ENCODE measurements at regions not wholly inside any gene's neighbourhood (a gene's known extent, or its start where the extent isn't known, plus 50 kb on each side); places are given as distances from the start of the nearest gene placed in this dataset.

DNA sequence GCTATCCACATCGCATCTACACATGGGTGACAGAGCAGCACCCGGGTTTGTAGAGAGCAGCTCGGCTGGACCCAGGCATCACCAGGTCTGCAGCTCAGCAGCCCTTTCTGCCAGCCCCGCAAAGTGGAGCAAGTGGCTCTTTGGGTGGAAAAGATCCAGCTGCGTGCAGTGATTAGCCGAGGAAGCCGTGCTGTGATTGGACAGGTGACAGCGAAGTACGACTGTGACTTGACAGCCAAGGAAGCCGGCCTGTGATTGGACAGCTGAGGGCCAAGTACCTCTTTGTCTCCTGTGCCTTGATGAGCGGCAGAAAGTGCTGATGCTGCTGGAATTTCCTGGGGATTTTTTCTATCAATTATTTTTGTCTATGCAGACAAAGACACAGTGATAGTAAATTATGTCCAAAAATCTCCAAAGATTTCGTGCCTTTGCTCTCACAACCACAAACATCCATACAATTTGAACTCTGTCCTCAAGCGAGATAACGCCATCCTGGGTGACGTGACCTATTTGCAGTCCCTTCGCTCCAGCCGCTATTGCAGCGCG lies 62.3 kb upstream of the GPR31 start:
- TF ChIP-seq POLR2A (IDR thresholded peaks at IDR 0.05), result no peak
- TF ChIP-seq, protein P1, sequence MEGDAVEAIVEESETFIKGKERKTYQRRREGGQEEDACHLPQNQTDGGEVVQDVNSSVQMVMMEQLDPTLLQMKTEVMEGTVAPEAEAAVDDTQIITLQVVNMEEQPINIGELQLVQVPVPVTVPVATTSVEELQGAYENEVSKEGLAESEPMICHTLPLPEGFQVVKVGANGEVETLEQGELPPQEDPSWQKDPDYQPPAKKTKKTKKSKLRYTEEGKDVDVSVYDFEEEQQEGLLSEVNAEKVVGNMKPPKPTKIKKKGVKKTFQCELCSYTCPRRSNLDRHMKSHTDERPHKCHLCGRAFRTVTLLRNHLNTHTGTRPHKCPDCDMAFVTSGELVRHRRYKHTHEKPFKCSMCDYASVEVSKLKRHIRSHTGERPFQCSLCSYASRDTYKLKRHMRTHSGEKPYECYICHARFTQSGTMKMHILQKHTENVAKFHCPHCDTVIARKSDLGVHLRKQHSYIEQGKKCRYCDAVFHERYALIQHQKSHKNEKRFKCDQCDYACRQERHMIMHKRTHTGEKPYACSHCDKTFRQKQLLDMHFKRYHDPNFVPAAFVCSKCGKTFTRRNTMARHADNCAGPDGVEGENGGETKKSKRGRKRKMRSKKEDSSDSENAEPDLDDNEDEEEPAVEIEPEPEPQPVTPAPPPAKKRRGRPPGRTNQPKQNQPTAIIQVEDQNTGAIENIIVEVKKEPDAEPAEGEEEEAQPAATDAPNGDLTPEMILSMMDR (IDR thresholded peaks at IDR 0.05), result no peak

Measured in thyroid gland (tissue), 4 donors.